GM20000 (cell line): ENCODE measurements at regions not wholly inside any gene's neighbourhood (a gene's known extent, or its start where the extent isn't known, plus 50 kb on each side); places are given as distances from the start of the nearest gene placed in this dataset.

ENCODE experiments used
- DNase-seq: peaks from one replicate; pipeline ENCODE4 v3.0.0; 2012; ENCODE audit warnings: low spot score
- CTCF ChIP-seq: IDR thresholded peaks from 2 replicates; pipeline ENCODE4 v1.5.1; 2012; ENCODE audit warnings: mild to moderate bottlenecking, control low read depth; ENCODE audit errors: extremely low read depth, missing control alignments

GRCh38 chr13:109346060-109346459, 440.3 kb downstream of the IRS2 start:
- no peak for DNase-seq
- TF ChIP-seq CTCF = no peak

- no peak for TF ChIP-seq CTCF
- no peak for DNase-seq
Observed at GRCh38 chr13:109345433-109345941, 440.9 kb downstream of the IRS2 start.

GRCh38 chr13:109344552-109345157, 441.7 kb downstream of the IRS2 start:
- TF ChIP-seq CTCF = no peak
- no peak for DNase-seq

GRCh38 chr13:109336730-109337129, 449.7 kb downstream of the IRS2 start:
- no peak for TF ChIP-seq CTCF
- DNase-seq = no peak

- DNase-seq = no peak
- TF ChIP-seq CTCF = no peak
Observed at GRCh38 chr13:109333893-109334651, 452.3 kb downstream of the IRS2 start.

GRCh38 chr13:109332506-109333499, 453.6 kb downstream of the IRS2 start:
- DNase-seq = no peak
- no peak for TF ChIP-seq CTCF
